ENCODE measurements at regions not wholly inside any gene's neighbourhood (a gene's known extent, or its start where the extent isn't known, plus 50 kb on each side); places are given as distances from the start of the nearest gene placed in this dataset.
"Not testable (repeated sequence)": the region's sequence is repeated elsewhere in the genome, so short reads cannot be mapped to it uniquely, and the experiment has no call there.

GRCh38 chr2:111287646-111288568 lies 167.2 kb downstream of the BCL2L11 start:
- DNase-seq (ENCODE audit: low read depth in 2 of 2), result not testable (repeated sequence)

DNA sequence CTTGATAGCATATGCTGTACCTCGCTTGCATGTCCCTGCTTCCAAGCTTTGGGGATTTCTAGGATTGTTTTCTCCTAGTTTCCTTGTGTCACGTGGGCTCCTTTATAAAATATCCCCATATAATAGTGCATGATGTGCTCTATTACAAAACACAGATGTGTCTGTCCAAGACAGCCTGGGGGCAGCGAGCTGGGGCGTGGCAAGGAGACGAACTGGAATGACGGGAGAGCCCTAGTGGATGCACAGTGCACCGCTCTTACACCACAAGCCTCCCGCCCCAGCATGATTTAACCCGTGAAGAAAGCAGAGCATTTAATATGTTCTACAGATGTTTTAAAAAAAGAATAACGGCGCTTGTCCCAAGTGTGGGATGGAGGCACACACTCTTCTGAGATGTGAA lies 169.7 kb downstream of the BCL2L11 start:
- DNase-seq (ENCODE audit: low read depth in 2 of 2), result not testable (repeated sequence)

DNA sequence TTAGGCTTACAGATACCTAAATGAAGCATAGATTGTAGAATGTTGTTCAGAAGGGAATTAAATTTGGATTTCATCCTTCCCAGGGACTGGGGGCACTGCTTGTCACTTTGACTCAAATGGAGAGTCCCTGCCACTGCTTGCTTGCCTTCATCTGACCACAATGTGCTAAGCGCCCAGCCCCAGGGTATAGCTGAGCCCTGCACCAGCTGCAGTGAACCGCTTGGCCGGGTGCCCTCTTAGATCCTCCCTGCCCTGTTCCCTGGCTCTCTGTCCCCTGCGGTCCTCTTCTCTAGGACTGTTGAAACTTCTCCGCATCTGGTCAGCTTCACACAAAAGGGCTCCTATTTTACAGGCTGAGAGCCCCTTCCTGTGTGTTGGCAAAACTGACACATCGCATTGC lies 170.9 kb downstream of the BCL2L11 start:
- not testable (repeated sequence) for DNase-seq (ENCODE audit: low read depth in 2 of 2)

DNA sequence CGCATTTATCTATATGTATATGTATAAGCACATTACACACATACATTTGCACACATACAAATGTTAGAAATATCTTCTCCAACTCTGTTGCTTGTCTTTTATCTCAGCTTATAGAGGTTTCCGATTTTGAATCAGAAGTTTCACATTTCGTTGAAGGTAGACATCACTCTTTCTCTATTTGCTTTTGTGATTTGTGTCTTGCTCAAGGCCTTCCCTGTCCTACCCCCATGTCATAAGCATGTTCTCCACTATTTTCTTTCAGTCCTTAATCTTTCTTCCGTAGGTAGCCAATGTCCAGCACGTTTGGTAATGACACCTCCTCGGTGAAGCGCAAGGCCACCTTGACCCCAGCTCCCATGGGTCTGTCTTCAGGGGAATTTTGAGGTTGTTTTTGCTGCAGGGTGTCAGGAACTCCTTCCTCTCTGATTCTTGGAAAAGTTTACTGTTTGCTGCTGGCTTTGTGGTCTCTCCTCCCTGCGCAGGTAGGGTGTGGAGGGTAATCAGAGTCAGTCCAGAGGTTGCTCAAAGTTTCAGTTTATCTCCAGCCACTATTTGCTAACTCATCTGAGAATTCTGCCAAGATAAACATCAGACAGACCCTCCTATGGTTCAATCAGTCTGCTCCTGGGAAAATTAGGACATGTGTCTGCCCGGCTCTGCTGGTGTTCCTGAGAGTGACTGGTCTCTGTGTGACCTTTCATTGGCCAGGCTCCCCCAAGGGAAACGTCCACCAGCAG lies 171.7 kb downstream of the BCL2L11 start:
- not testable (repeated sequence) for DNase-seq (ENCODE audit: low read depth in 2 of 2)

GRCh38 chr2:111294699-111295098 lies 174.0 kb downstream of the BCL2L11 start:
- DNase-seq (ENCODE audit: low read depth in 2 of 2), result not testable (repeated sequence)

DNA sequence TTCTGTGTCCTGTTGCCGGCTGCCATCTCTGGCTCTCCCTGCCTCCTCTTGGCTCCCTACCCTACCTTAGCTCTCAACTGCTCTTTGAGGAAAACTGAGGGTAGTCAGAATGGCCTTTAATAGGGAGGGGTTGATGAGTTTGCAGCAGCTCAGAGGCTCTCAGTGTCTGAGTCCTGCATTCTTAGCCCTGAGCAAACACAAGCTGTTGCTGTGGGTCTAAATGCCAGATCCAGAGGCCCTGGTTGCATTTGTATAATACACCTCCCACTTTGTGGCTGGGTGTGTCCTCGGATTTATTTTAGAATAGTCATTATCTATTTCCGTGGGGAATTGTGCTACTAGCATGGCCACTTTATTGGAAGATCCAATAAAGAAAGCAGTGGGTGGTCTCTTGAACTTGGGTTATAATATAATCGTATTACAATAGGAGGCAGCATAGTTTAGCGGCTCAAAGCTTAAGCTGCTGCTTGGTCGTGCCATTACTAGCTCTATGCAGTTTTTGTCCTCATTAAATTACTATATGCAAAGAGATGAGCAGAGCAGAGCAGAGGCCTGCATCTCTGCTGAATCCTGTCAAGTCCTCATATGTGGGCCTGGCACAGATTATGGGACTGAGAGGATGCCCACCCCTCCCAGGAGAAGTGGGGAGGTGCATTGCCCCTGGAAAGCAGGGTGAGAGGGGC lies 175.5 kb downstream of the BCL2L11 start:
- DNase-seq (ENCODE audit: low read depth in 2 of 2), result not testable (repeated sequence)

DNA sequence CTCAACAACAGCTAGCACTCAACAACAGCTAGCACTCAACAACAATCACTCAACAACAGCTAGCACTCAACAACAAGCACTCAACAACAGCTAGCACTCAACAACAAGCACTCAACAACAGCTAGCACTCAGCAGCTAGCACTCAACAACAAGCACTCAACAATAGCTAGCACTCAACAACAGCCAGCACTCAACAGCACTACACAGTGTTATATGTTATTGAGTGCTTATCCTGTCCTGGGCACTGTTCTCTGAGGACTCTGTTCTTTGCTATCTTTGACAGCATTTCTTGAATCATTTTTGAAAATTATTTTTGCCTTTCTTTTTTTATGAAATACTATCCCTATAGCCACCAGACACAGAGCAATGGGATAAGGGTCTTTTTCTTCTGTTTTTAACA lies 176.4 kb downstream of the BCL2L11 start:
- DNase-seq (ENCODE audit: low read depth in 2 of 2), result not testable (repeated sequence)

DNA sequence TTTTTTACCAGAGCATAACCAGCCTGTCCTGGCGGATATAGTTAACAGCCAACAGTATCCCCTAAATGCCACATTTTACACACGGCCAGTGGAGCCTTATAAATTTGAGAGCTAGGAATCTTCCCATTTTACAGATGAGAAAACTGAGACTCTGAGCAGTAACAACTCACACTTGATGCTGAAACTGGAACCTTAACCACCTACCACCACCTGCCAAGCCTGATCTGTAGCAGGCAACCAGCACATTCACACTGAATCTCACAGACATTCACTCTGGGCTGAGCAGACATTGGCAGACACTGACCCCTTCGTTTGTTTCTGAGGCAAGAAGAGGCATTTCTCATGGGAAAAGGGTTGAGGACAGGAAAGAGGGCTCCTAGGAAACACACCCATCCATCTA lies 178.2 kb downstream of the BCL2L11 start:
- not testable (repeated sequence) for DNase-seq (ENCODE audit: low read depth in 2 of 2)

DNA sequence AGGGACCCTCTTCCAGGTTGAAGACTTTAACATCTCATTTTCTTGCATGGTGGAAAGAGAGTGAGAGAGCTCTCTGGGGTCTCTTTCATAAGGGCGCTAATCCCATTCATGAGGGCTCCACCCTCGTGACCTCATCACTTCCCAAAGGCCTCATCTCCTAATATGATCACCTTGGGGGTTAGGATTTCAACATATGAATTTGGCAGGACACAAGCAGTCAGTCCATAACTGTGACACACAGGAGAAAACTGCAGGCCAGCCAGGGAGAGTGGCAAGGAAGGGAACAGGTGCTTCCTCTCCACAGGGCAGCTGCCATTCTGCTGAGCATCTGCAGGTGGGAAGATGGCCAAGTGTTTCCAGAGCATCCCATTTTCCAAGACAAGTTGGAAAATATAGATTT lies 178.9 kb downstream of the BCL2L11 start:
- not testable (repeated sequence) for DNase-seq (ENCODE audit: low read depth in 2 of 2)

- not testable (repeated sequence) for DNase-seq (ENCODE audit: low read depth in 2 of 2)
Measured at GRCh38 chr2:111301677-111302076, 181.0 kb downstream of the BCL2L11 start.

GRCh38 chr2:111302397-111303218 lies 181.9 kb downstream of the BCL2L11 start:
- not testable (repeated sequence) for DNase-seq (ENCODE audit: low read depth in 2 of 2)

DNA sequence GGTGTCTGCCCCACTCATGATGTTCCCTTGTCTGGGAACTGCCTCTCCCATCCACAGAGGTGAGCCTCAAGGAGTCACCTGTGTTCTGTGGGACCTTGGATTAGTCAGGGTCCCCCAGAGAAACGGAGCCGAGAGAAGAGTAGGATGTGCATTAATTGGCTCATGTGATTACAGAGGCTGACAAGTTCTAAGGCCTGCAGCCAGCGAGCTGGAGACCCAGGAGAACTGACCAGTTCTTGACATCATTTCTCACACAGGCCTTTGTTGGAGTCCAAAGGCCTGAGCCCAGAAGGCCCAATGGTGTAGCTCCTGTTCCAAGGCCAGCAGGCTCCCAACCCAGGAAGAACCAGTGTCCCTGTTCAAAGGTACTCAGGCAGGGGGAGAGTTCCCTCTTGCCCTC lies 186.6 kb downstream of the BCL2L11 start:
- DNase-seq (ENCODE audit: low read depth in 2 of 2), result not testable (repeated sequence)

GRCh38 chr2:111309231-111310075 lies 188.7 kb downstream of the BCL2L11 start:
- not testable (repeated sequence) for DNase-seq (ENCODE audit: low read depth in 2 of 2)

DNA sequence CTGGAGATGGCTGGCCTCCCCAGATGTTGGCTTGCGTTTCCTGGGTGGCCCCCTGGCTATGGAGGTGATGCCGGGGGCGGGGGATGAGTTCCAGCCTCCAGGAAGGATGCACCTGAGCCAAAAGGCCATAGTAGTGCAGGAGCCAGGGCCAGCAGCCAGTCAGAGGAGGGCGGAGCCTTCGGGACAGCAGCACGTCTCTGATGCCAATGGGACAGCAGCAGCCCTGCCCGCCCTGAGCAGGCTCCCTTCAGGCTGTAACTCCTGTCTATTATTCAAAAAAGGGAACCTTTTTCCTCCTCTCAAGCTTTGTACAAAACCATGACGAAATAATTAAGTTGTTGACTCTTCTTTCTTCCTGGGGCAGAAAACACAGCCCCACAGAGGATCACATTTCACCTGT lies 189.7 kb downstream of the BCL2L11 start:
- not testable (repeated sequence) for DNase-seq (ENCODE audit: low read depth in 2 of 2)

DNA sequence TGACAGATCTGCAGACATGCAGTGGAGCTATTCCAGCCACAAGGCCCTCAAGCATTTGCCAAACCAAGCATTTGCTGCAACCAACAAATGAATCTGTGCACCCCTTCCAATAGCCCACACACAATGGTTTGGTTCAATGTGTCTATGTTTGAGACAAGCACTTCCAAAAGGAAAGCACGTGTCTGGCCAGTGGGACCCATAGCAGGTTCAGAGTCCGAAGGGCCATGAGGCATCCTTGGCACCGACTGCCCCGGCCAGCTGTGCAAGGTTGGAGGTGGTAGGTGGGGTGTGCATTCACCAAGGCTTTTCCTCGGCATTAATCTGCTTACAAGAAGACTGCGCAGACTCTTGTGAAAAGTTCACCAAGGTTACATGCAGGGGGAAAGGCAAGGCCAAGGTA lies 190.9 kb downstream of the BCL2L11 start:
- not testable (repeated sequence) for DNase-seq (ENCODE audit: low read depth in 2 of 2)

GRCh38 chr2:111312897-111313607 lies 192.3 kb downstream of the BCL2L11 start:
- DNase-seq (ENCODE audit: low read depth in 2 of 2), result not testable (repeated sequence)

DNA sequence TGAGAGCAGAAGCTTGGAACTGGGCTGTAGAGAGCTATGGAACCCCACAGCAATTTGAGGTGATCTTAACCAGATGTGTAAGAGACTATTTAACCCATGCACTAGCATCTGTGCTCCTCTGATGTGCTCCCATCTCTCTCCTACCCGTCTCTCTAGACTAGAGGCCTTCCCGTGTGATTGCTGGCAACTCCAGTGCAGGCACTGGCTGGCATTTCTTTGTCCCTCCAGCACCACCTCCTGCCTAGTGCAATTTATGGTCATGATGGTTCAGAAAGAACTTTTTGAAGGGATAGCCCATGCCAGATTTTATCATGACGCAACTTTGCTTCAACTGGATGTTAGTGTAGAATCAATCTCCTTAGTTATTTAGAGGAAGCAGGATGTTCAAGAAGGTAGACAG lies 193.0 kb downstream of the BCL2L11 start:
- not testable (repeated sequence) for DNase-seq (ENCODE audit: low read depth in 2 of 2)

GRCh38 chr2:111315188-111315917 lies 194.6 kb downstream of the BCL2L11 start:
- not testable (repeated sequence) for DNase-seq (ENCODE audit: low read depth in 2 of 2)

GRCh38 chr2:111316221-111316741 lies 195.6 kb downstream of the BCL2L11 start:
- not testable (repeated sequence) for DNase-seq (ENCODE audit: low read depth in 2 of 2)

All from stimulated activated CD4-positive, alpha-beta T cell treated with anti-CD3 and anti-CD28 coated beads, Interleukin-1b, Interleukin-23, amount 100 ng/mL, for 1 hour (primary cell).